HG02642 (cell line): ENCODE measurements at regions not wholly inside any gene's neighbourhood (a gene's known extent, or its start where the extent isn't known, plus 50 kb on each side); places are given as distances from the start of the nearest gene placed in this dataset.

Experiments
- ATAC-seq: cut with Tn5 transposase; IDR thresholded peaks from one replicate; pipeline ENCODE4 v1.9.1; 2021; ENCODE audit warnings: mild to moderate bottlenecking; ENCODE audit not compliant: unreplicated experiment, poor library complexity

- ATAC-seq, result no peak
Measured at GRCh38 chr5:125583321-125584139, 837.1 kb upstream of the ZNF608 start.

DNA sequence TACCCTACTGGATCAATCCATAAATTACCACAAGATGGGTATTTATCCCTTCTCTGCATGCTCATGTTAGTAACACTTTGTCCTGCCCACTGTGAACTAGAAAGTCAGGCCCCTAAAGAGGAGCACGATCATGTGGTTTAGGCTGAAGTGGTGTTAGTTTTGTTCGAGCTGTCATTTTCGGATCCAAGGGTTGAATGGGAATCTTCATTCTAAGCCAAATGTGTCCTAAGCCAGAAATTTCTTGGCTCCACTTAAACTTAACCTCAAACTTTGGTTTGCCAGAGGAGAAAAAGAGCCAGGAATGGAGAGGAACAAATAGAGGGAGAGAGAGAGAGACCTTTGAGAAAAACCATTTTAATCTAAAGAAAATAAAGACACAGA lies 837.7 kb upstream of the ZNF608 start:
- no peak for ATAC-seq

DNA sequence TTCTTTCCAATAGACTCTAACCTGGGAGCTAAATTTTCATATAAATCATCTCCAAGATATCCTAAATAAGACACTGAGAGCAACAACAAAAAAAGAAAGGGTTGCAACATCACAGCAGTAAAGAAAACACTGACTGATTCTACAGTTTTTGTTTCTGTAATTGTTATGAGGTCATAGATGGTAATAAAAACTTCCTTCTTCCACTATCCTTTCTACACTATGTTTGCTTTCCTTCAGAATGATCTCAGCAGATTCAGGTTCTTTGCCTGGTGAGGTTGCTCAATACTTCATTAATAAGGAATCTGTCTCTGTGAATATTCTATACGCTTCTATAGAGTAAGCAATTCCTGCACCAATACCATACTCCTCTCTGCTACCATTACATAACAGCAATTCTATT lies 835.6 kb upstream of the GRAMD2B start:
- ATAC-seq, result no peak

GRCh38 chr5:125592856-125593255 lies 830.4 kb upstream of the GRAMD2B start:
- ATAC-seq, result no peak

GRCh38 chr5:125595095-125595494 lies 828.1 kb upstream of the GRAMD2B start:
- ATAC-seq, result no peak

- no peak for ATAC-seq
Measured at GRCh38 chr5:125595845-125596244, 827.4 kb upstream of the GRAMD2B start.

GRCh38 chr5:125597338-125597737 lies 825.9 kb upstream of the GRAMD2B start:
- ATAC-seq, result no peak

GRCh38 chr5:125600559-125600958 lies 822.6 kb upstream of the GRAMD2B start:
- no peak for ATAC-seq

GRCh38 chr5:125602184-125602583 lies 821.0 kb upstream of the GRAMD2B start:
- no peak for ATAC-seq

DNA sequence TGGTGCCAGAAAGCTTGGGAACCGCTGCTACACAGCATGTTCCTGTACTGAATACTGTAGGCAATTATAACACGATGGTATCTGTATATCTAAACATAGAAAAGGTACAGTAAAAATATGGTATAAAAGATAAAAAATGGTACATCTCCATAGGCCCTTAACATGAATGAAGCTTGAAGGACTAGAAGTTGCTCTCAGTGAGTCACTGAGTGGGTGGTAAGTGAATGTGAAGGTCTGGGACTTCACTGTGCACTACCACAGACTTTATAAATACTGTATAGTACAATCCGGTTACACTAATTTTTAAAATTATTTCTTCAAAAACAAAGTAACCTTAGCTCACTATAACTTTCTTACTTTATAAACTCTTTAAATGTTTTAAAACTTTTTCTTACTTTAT lies 819.9 kb upstream of the GRAMD2B start:
- no peak for ATAC-seq

DNA sequence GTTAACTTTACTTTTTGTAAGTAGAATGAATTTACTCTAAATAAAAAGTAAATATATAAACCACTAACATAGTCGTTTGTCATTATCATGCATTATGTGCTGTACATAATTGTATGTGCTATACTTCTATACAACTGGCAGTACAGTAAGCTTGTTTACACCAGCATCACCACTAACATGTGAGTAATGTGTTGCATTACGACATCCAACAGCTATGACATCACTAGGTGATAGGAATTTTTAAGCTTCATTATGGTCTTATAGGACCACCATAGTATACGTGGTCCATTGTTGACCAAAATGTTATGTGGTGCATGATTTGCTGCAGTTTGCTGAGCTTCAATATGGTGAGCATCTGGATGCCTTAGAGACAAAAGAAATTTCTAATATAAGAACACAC lies 819.1 kb upstream of the GRAMD2B start:
- ATAC-seq, result no peak

GRCh38 chr5:125607018-125607417 lies 816.2 kb upstream of the GRAMD2B start:
- ATAC-seq, result no peak

DNA sequence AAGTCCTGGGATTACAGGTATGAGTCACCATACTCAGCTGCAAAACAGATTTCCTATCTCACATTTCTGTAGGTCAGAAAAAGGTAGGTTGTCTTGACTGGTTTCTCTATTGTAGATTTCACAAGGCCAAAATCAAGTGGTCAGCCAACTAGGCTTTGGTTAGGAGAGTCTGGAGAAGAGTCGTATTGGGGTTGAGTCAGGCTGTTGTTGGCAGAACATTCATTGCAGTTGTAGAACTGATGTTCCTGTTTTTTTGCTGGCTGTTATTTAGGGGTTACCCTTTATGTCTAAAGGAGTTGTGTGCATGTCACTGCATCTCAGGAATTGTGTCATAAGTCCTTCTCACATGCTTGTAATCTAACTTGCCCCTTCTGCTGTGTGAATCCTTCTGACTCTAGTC lies 814.2 kb upstream of the GRAMD2B start:
- no peak for ATAC-seq

DNA sequence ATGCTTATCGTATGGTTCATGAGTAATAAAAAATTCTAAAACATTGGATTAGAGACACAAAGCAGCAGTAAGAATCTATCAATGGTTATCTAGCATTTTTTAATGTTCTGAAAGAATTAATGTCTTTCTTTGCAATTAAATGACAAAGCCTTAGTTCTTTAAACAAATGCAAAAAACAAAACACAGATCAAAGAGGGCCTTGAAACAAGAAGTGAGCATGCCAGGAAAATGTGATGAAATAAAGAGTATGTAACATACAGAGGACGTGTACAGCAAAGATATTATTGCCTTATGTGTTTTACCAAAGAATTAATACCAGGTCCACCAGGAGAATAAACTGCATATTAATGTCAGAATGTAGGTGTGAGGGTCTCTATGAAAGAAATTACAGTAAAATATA lies 812.3 kb upstream of the GRAMD2B start:
- no peak for ATAC-seq

DNA sequence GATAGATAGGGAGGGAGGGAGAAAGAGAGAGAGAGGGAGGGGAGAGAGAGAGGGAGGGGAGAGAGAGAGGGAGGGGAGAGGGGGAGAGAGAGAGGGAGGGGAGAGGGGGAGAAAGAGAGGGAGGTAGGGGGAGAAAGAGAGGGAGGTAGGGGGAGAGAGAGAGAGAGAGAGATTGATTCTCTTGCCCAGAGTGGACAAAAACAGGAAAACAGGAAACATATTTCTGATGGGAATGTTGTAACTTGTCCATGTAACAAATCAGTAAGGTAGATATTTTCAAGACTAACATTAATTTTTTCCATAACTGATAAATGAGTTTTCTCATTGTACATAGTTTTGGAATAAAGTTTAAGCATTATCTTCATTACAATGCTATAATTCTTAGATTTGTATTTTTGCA lies 811.7 kb upstream of the GRAMD2B start:
- no peak for ATAC-seq

DNA sequence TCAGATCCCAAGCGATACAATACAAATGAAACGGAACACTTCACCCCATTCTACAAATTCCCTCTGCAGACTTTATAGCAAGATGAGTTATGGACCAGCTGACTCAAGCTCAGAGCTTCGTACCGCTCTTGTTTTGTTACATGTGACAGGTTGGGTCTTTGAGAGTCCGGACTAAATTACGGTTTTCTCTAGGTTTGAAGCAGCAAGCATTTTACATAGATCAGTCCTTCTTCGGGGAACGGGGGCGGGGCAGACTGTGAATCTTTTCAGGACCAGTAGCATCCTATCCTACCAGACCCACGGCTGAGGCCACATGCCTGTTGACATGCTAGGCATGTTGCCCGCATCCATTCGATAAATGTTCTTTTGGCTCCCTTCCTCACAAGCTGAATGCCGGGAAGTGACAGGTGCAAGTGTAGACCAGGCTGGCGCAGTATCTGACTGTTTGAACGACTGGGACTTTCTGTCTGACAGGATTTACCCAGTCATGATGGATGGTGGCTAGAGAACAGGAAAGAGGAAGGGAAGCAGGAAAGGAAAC lies 811.0 kb upstream of the GRAMD2B start:
- ATAC-seq, result no peak

DNA sequence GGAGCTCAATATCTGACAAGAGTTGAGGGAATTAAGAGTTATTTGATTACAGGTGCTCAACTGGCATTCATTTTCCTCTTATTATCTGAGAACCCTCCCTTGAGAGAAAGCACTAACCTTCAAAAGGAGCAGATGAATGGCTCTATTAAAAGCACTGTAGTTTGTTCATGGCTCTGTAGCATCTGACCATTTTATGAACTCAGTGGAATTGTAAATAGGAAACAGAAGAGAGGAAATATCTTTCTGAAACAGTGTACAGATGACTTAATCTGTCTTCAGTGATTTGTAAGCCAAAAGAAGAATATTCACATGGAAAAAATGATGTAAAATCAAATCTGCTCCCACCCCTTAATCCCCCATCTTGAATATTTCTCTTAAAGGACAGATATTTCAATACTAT lies 810.4 kb upstream of the GRAMD2B start:
- no peak for ATAC-seq

- ATAC-seq, result no peak
Measured at GRCh38 chr5:125630237-125630636, 793.0 kb upstream of the GRAMD2B start.

DNA sequence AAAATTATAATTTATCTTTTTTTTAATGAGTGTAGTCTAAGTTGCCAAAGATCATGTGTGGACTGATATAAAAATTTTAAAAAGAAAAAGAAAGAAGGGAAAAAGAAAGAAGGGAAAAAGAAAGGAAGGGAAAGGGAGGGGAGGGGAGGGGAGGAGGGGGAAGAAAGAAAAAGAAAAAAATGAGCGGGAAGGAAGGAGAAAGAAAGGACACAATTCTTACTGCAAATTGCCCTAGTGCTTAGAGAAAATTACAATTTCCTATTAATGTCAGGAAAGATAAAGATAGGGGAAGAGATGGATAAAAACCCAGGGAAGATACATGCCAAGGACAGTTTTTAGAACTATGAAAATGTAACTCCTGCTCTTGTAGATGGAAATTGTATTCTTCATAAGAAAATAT lies 789.7 kb upstream of the GRAMD2B start:
- ATAC-seq, result no peak

- ATAC-seq, result no peak
Measured at GRCh38 chr5:125634216-125634835, 788.9 kb upstream of the GRAMD2B start.

DNA sequence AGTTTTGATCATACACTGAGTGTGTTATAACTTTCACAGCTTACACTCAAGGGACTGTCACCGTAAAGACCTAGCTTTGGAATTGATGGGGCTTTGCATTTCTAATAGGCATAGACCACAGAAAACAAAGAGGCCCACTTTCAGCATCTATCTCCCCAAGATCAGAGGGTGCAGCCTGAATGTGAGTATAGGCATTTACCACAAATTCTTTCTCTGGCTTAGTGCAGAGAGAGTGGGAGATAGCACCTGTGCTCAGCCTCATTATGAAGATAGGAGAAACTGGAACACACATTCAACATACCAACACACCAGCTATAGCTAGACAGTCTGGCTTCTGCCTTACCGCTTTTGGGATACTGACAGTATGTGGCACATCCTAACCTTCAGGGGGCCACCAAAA lies 783.4 kb upstream of the GRAMD2B start:
- ATAC-seq, result no peak

DNA sequence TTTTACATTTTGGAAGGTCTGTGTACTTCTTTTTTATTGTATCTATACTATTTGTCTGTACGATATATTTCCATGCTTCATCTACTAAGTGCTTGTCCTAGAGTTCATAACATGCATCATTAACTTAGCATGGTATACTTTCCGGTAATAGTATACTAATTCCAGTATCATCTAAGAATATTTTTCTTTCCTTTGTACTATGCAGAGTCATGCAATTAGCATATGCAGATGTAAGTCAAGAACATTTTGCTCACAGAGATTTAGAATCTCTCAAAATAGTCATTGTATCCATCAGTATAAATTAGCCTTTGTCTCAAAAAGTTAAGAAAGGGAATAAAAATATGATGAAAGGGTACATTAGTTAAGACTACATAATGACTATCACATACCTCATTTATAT lies 770.4 kb upstream of the GRAMD2B start:
- ATAC-seq, result no peak
